GM23248 (cell line): ENCODE measurements at regions not wholly inside any gene's neighbourhood (a gene's known extent, or its start where the extent isn't known, plus 50 kb on each side); places are given as distances from the start of the nearest gene placed in this dataset.

Experiments used
- EZH2 ChIP-seq: fragments of 200-600 bp; sonication (generic); IDR thresholded peaks from 2 replicates; pipeline ENCODE4 v1.6.1; 2018; ENCODE audit warnings: antibody characterized with exemption, mild to moderate bottlenecking; ENCODE audit not compliant: insufficient read depth, poor library complexity, severe bottlenecking
- EZH2phosphoT487 ChIP-seq: fragments of 200-600 bp; sonication (generic); IDR thresholded peaks from 2 replicates; pipeline ENCODE4 v1.6.1; 2018; ENCODE audit warnings: antibody characterized with exemption, moderate library complexity, mild to moderate bottlenecking, low read depth; ENCODE audit not compliant: insufficient read depth

DNA sequence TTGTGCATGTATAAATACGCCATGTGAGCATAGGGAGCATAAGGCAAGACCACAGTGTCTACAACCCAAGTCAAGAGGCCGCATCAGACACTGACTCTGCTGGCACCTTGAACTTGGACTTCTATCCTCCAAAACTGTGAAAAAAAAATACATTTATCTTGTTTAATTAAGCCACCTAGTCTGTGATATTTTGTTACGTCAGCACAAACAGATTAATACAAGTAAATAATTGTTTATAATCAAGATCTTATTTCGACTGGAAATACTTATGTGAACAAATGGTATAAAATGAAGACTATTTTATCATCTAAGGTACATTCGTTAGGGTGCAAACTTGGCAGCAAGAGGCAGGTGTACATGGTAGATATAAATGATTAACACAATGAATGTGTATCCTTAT is 599.3 kb upstream of the LRRC4C start:
- no peak for TF ChIP-seq EZH2phosphoT487
- TF ChIP-seq EZH2, result no peak
